ENCODE measurements at regions not wholly inside any gene's neighbourhood (a gene's known extent, or its start where the extent isn't known, plus 50 kb on each side); places are given as distances from the start of the nearest gene placed in this dataset.

DNA sequence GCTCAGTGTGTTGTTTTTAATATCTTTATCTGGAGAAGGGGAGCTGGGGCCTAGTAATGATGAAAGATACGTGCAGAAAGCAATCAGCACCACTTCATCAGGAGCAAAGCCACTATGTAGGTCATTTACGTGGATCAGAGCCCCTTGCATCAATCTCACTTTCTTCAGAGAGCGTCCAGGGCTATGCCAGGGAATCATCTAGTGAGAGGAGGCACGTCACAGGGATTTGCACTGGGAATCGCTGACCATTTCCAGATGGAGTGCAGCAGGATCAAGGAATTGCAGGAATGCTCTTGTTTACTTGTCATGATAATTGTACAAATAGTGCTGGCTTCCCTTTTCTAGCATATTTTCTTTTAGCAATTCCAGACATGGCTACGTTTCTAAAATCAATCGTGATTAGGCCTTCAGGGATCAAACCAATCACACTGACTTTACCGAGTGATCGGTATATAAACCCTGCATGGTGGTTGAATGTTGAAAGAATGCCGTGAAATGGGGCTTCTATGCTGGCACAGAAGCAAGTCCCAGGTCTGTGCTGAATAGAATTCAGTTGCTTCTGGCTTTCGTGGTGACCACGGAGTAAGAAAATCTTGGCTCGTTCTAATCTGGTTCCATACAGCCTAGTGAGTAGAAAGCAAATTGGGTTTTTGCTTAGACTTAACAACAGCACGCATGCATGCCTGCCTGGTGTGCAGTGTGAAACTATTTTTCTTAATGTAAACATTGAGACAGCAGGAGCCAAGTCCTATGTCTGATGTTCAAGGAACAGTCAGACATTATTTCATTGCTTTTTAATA lies 122.8 kb downstream of the TMEM200C start:
- TF ChIP-seq POLR2A (IDR thresholded peaks at IDR 0.05): no peak
- TF ChIP-seq EP300 (IDR thresholded peaks at IDR 0.05): no peak

Data from ovary (tissue), 1 donor.